PFSK-1 (cell line): ENCODE measurements at regions not wholly inside any gene's neighbourhood (a gene's known extent, or its start where the extent isn't known, plus 50 kb on each side); places are given as distances from the start of the nearest gene placed in this dataset.

Source experiments
- FOXP2 ChIP-seq: optimal IDR thresholded peaks from 2 replicates; pipeline ENCODE3; 2011; ENCODE audit warnings: borderline replicate concordance, control low read depth, inconsistent platforms; ENCODE audit not compliant: insufficient read depth; ENCODE audit errors: extremely low read length, extremely low read depth
- POLR2AphosphoS5 ChIP-seq: IDR thresholded peaks from 2 replicates; pipeline ENCODE4 v1.6.1; 2012; ENCODE audit warnings: low read depth, mild to moderate bottlenecking, control low read depth, low read length, moderate library complexity
- SIN3A ChIP-seq: IDR thresholded peaks from 2 replicates; pipeline ENCODE4 v1.6.1; 2012; ENCODE audit warnings: mild to moderate bottlenecking, low read length, moderate library complexity, borderline replicate concordance; ENCODE audit not compliant: insufficient read depth
- TAF1 ChIP-seq: IDR thresholded peaks from 2 replicates; pipeline ENCODE4 v1.6.1; 2012; ENCODE audit warnings: low read length, control low read depth, borderline replicate concordance; ENCODE audit not compliant: insufficient read depth
- TF ChIP-seq, protein P1 (sequence below), 2 experiments: IDR thresholded peaks; 2 replicates each; pipeline versions ENCODE4 v1.6.1 to v1.8.0; 2011 to 2012; ENCODE audit warnings: low read depth in 2 of 2, low read length in 2 of 2, control low read depth in 1 of 2, inconsistent platforms in 1 of 2, mild to moderate bottlenecking in 1 of 2, moderate library complexity in 1 of 2; ENCODE audit not compliant: insufficient read depth in 1 of 2

DNA sequence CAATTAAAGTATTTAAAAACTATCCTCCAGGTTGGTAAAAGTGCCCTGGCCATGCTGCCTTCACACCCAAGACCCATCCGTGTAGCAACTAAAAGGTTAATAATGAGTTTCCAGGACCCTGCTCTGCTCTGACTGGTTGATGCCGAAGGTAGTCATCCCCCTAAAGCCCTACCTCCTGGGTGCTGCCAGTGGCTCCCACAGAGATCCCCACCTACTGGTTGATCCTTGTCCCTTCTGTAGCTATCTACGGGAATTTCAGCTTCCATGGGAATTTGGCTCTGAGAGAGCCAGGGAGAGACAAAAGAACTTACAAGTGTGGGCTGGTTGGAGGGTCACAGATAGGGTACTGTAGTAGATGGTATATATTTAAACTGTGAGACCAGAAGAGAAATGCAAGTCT is 110.6 kb upstream of the NANOGP8 start:
- no peak for TF ChIP-seq SIN3A
- no peak for TF ChIP-seq POLR2AphosphoS5
- TF ChIP-seq, protein P1, sequence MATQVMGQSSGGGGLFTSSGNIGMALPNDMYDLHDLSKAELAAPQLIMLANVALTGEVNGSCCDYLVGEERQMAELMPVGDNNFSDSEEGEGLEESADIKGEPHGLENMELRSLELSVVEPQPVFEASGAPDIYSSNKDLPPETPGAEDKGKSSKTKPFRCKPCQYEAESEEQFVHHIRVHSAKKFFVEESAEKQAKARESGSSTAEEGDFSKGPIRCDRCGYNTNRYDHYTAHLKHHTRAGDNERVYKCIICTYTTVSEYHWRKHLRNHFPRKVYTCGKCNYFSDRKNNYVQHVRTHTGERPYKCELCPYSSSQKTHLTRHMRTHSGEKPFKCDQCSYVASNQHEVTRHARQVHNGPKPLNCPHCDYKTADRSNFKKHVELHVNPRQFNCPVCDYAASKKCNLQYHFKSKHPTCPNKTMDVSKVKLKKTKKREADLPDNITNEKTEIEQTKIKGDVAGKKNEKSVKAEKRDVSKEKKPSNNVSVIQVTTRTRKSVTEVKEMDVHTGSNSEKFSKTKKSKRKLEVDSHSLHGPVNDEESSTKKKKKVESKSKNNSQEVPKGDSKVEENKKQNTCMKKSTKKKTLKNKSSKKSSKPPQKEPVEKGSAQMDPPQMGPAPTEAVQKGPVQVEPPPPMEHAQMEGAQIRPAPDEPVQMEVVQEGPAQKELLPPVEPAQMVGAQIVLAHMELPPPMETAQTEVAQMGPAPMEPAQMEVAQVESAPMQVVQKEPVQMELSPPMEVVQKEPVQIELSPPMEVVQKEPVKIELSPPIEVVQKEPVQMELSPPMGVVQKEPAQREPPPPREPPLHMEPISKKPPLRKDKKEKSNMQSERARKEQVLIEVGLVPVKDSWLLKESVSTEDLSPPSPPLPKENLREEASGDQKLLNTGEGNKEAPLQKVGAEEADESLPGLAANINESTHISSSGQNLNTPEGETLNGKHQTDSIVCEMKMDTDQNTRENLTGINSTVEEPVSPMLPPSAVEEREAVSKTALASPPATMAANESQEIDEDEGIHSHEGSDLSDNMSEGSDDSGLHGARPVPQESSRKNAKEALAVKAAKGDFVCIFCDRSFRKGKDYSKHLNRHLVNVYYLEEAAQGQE (IDR thresholded peaks at IDR 0.05; ENCODE audit: insufficient read depth in 1 of 2, low read depth in 2 of 2, low read length in 2 of 2): no peak
- TF ChIP-seq TAF1: no peak
- TF ChIP-seq FOXP2: no peak

DNA sequence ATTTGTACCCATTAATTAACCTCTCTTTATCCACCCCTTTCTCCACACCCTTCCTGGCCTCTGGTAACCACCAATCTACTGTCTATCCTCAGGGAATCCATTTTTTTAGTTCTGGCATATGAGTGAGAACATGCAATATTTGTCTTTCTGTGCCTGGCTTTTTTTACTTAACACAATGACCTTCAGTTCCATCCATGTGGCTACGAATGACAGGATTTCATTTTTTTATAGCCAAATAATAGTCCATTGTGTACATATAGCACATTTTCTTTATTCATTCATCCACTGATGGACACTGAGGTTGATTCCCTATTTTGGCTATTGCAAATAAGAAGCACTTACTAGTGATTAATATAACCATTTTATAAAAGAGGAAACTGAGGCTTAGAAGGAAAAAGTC is 109.9 kb upstream of the NANOGP8 start:
- TF ChIP-seq SIN3A (no peak), POLR2AphosphoS5 (no peak), FOXP2 (no peak), TAF1 (no peak)
- TF ChIP-seq, protein P1 (IDR thresholded peaks at IDR 0.05; ENCODE audit: insufficient read depth in 1 of 2, low read depth in 2 of 2, low read length in 2 of 2): no peak

DNA sequence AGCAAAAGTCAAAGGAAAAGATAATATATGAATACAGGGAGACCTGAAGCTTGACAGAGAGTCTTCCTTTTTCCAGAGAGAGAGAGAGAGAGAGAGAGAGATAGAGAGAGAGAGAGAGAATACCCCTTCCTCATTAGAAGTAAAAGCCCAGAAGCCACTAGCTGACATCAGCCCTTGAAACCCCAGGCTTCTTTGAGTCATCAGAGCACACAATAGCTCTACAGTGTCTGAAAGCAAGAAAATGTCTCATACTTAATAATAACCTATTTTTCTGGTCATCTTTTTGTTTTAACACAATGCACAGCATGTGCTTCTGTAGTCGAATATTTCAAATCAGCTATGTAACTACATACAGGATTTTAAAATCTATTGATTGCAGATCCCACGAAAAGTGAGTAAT is 109.2 kb upstream of the NANOGP8 start:
- TF ChIP-seq TAF1: no peak
- no peak for TF ChIP-seq SIN3A
- TF ChIP-seq, protein P1 (IDR thresholded peaks at IDR 0.05; ENCODE audit: insufficient read depth in 1 of 2, low read depth in 2 of 2, low read length in 2 of 2): no peak
- TF ChIP-seq POLR2AphosphoS5: no peak
- TF ChIP-seq FOXP2: no peak

DNA sequence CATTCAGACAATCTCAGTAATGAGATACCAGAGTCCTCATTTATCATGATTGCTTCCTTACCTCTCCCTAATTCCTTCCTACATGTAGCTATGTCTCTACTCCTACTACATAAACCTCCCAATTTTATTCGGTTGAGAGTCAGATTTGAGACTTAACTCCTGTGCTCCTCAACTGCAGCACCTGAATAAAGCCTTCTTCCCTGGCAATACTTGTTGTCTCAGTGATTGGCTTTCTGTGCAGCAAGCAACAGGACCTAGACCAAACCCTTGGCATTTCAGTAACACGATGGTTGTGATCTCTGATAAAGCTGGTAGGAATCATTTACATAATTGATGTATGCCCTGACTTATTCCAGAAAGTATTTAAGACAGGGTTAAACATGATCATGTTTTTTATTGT is 106.7 kb upstream of the NANOGP8 start:
- TF ChIP-seq SIN3A (no peak), TAF1 (no peak)

DNA sequence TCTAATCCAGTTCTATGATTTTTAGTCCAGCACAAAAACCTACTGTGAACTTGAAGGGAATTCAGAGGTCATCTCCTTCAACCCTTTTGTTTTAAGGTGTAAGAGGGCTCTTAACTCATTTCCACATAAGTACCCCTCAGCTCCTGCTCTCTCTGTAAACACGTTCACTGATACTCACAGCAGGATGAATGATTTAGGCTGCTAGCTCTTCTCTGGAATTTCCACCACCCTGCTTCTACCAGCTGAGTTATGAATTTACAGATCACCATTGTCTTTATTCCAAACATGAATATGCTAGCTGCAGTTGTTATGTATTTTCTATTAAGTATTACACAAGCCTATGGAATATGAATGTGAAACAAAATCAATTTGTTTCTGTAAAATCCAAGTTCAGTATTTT is 101.3 kb upstream of the NANOGP8 start:
- TF ChIP-seq SIN3A (no peak), FOXP2 (no peak), TAF1 (no peak), POLR2AphosphoS5 (no peak)
- TF ChIP-seq, protein P1 (IDR thresholded peaks at IDR 0.05; ENCODE audit: insufficient read depth in 1 of 2, low read depth in 2 of 2, low read length in 2 of 2): no peak
